ENCODE measurements at regions not wholly inside any gene's neighbourhood (a gene's known extent, or its start where the extent isn't known, plus 50 kb on each side); places are given as distances from the start of the nearest gene placed in this dataset.

- no peak for DNase-seq (ENCODE audit: low spot score)
Measured at GRCh38 chr13:39159846-39160370, 121.7 kb downstream of the NHLRC3 start.

GRCh38 chr13:39167018-39167417 is 128.8 kb downstream of the NHLRC3 start:
- DNase-seq (ENCODE audit: low spot score) = no peak

GRCh38 chr13:39170711-39171110 is 132.5 kb downstream of the NHLRC3 start:
- DNase-seq (ENCODE audit: low spot score) = no peak

GRCh38 chr13:39185326-39185725 is 147.1 kb downstream of the NHLRC3 start:
- no peak for DNase-seq (ENCODE audit: low spot score)

- DNase-seq (ENCODE audit: low spot score) = no peak
Measured at GRCh38 chr13:39186205-39186875, 148.1 kb downstream of the NHLRC3 start.

- no peak for DNase-seq (ENCODE audit: low spot score)
Measured at GRCh38 chr13:39189778-39190177, 151.5 kb downstream of the NHLRC3 start.

GRCh38 chr13:39196965-39197646 is 158.8 kb downstream of the NHLRC3 start:
- DNase-seq (ENCODE audit: low spot score) = no peak

GRCh38 chr13:39197647-39198007 is 159.4 kb downstream of the NHLRC3 start:
- no peak for DNase-seq (ENCODE audit: low spot score)

GRCh38 chr13:39200249-39200910 is 162.1 kb downstream of the NHLRC3 start:
- DNase-seq (ENCODE audit: low spot score) = no peak

- no peak for DNase-seq (ENCODE audit: low spot score)
Measured at GRCh38 chr13:39201180-39201579, 162.9 kb downstream of the NHLRC3 start.

- DNase-seq (ENCODE audit: low spot score) = no peak
Measured at GRCh38 chr13:39202746-39203145, 164.5 kb downstream of the NHLRC3 start.

GRCh38 chr13:39208636-39209035 is 170.4 kb downstream of the NHLRC3 start:
- DNase-seq (ENCODE audit: low spot score) = no peak

GRCh38 chr13:39209731-39210531 is 171.7 kb downstream of the NHLRC3 start:
- no peak for DNase-seq (ENCODE audit: low spot score)

- DNase-seq (ENCODE audit: low spot score) = no peak
Measured at GRCh38 chr13:39210961-39211534, 172.8 kb downstream of the NHLRC3 start.

GRCh38 chr13:39215971-39216370 is 177.7 kb downstream of the NHLRC3 start:
- no peak for DNase-seq (ENCODE audit: low spot score)

GRCh38 chr13:39217471-39217870 is 179.2 kb downstream of the NHLRC3 start:
- no peak for DNase-seq (ENCODE audit: low spot score)

GRCh38 chr13:39224671-39225240 is 186.5 kb downstream of the NHLRC3 start:
- no peak for DNase-seq (ENCODE audit: low spot score)

GRCh38 chr13:39225860-39226259 is 187.6 kb downstream of the NHLRC3 start:
- DNase-seq (ENCODE audit: low spot score) = no peak

GRCh38 chr13:39226359-39226758 is 188.1 kb downstream of the NHLRC3 start:
- DNase-seq (ENCODE audit: low spot score) = no peak

GRCh38 chr13:39232401-39232980 is 194.2 kb downstream of the NHLRC3 start:
- no peak for DNase-seq (ENCODE audit: low spot score)

GRCh38 chr13:39232999-39233398 is 194.7 kb downstream of the NHLRC3 start:
- DNase-seq (ENCODE audit: low spot score) = no peak
